K562 (cell line): ENCODE measurements at regions not wholly inside any gene's neighbourhood (a gene's known extent, or its start where the extent isn't known, plus 50 kb on each side); places are given as distances from the start of the nearest gene placed in this dataset.

Experiments
- ATAC-seq: fragments of 200-7000 bp; cut with Tn5 transposase; 3 replicates; pipeline ENCODE4 v1.9.1; 2020; ENCODE audit warnings: moderate library complexity
- BruUV-seq: library from RNA; stranded (reverse); fragments of 400-500 nt; replicated peaks from 2 replicates; lab custom pipeline; 2021; lab: Mats Ljungman, UMichigan
- CTCF ChIA-PET: fragments of 300-600 bp; formaldehyde crosslinking; extraction: SDS; loops from one replicate; lab custom pipeline; 2021; ENCODE audit warnings: low intra/inter-chr PET ratio; lab: Yijun Ruan, JAX
- POLR2A ChIA-PET: fragments of 300-600, 350-650 bp; sonication (Branson Sonifier 250); formaldehyde crosslinking; extraction: SDS; loops from one replicate; lab custom pipeline; 2021; ENCODE audit warnings: antibody characterized with exemption, inconsistent platforms; lab: Yijun Ruan, JAX
- DNase-seq, 4 experiments: peaks; one replicate each; pipeline versions ENCODE4 v3.0.0 to v3.0.0-alpha.2; 2011 to 2018; ENCODE audit warnings: low spot score in 3 of 4, mixed read lengths in 3 of 4; ENCODE audit errors: extremely low read depth in 1 of 4
- FAIRE-seq: peaks from 2 replicates; lab custom pipeline; 2011; peaks lifted over from hg19 to GRCh38; lab: Jason Lieb, UNC
- H2AFZ ChIP-seq: 2 replicates; pipeline ENCODE4 v1.6.0; 2011; ENCODE audit warnings: low read depth, low read length, control low read depth, inconsistent platforms
- H3K27ac ChIP-seq: fragments of 200-600 bp; 3 replicates; pipeline ENCODE4 v1.8.0; 2011; ENCODE audit warnings: low read depth, mild to moderate bottlenecking, control low read depth, inconsistent platforms, low read length, moderate library complexity, mixed read lengths; ENCODE audit errors: extremely low read depth
- H3K27me3 ChIP-seq, 2 experiments: fragments of 300-600 bp in 1 of 2; 2 replicates in 1 of 2; 3 replicates in 1 of 2; pipeline versions ENCODE4 v1.6.0 to v1.8.0; 2011; ENCODE audit warnings: inconsistent platforms in 2 of 2, low read length in 2 of 2, mild to moderate bottlenecking in 1 of 2, mixed read lengths in 1 of 2, moderate library complexity in 1 of 2; ENCODE audit not compliant: control insufficient read depth in 2 of 2, insufficient read depth in 2 of 2
- H3K36me3 ChIP-seq: fragments of 300-600 bp; 3 replicates; pipeline ENCODE4 v1.8.0; 2011; ENCODE audit warnings: mild to moderate bottlenecking, low read length, inconsistent platforms; ENCODE audit not compliant: control insufficient read depth, insufficient read depth
- H3K4me1 ChIP-seq, 2 experiments: fragments of 200-600 bp in 1 of 2; replicated peaks in 1 of 2; 2 replicates in 1 of 2; 3 replicates in 1 of 2; pipeline versions ENCODE4 v1.5.1 to v1.8.0; 2011; ENCODE audit warnings: inconsistent platforms in 2 of 2, low read length in 2 of 2, mild to moderate bottlenecking in 1 of 2, mixed read lengths in 1 of 2, moderate library complexity in 1 of 2; ENCODE audit not compliant: control insufficient read depth in 2 of 2, insufficient read depth in 2 of 2
- H3K4me2 ChIP-seq: 2 replicates; pipeline ENCODE4 v1.6.1; 2011; ENCODE audit warnings: low read length, control low read depth, inconsistent platforms, mixed read lengths; ENCODE audit not compliant: insufficient read depth
- H3K4me3 ChIP-seq: fragments of 200-600 bp; sonication (generic), shearing (Covaris generic); 2 replicates; pipeline ENCODE4 v1.5.1; 2016; ENCODE audit warnings: control low read depth, inconsistent platforms
- H3K79me2 ChIP-seq: fragments of 200-600 bp; 3 replicates; pipeline ENCODE4 v1.8.0; 2011; ENCODE audit warnings: low read length, inconsistent platforms; ENCODE audit not compliant: control insufficient read depth, insufficient read depth
- H3K9ac ChIP-seq, 2 experiments: 2 replicates each; pipeline versions ENCODE4 v1.6.0 to v1.6.1; 2011; ENCODE audit warnings: low read depth in 2 of 2, low read length in 2 of 2, control low read depth in 1 of 2, inconsistent platforms in 1 of 2, mild to moderate bottlenecking in 1 of 2, mixed read lengths in 1 of 2; ENCODE audit not compliant: insufficient read depth in 1 of 2
- H3K9me1 ChIP-seq: one replicate; pipeline ENCODE4 v1.6.0; 2011; ENCODE audit warnings: inconsistent platforms, mild to moderate bottlenecking, low read length, moderate library complexity; ENCODE audit not compliant: control insufficient read depth, insufficient read depth
- H3K9me3 ChIP-seq: replicated peaks from 2 replicates; pipeline ENCODE4 v1.5.1; 2011; ENCODE audit warnings: low read depth, low read length, inconsistent platforms; ENCODE audit not compliant: control insufficient read depth, insufficient read depth
- H4K20me1 ChIP-seq: replicated peaks from 2 replicates; pipeline ENCODE4 v1.6.1; 2011; ENCODE audit warnings: low read length, inconsistent platforms, mixed read lengths; ENCODE audit not compliant: control insufficient read depth, insufficient read depth
- CAMTA2 ChIP-seq: fragments of 250-450 bp; sonication (Bioruptor Pico); conservative IDR thresholded peaks from 2 replicates; pipeline ENCODE4 v1.5.1; 2022
- ELF2 ChIP-seq: fragments of 250-450 bp; sonication (Bioruptor Pico); IDR thresholded peaks from 2 replicates; pipeline ENCODE4 v1.5.0; 2021; ENCODE audit warnings: mild to moderate bottlenecking
- FOXJ2 ChIP-seq: fragments of 200-800 bp; sonication (Bioruptor generic); IDR thresholded peaks from 2 replicates; pipeline ENCODE4 v1.6.1; 2016; ENCODE audit warnings: missing genetic modification characterization, missing compliant biosample characterization
- FOXK2 ChIP-seq, 2 experiments: fragments of 450-650 bp; IDR thresholded peaks in 1 of 2; conservative IDR thresholded peaks in 1 of 2; 2 replicates each; pipeline ENCODE4 v1.6.1; 2016; ENCODE audit warnings: low read depth in 2 of 2, mild to moderate bottlenecking in 1 of 2
- HDAC3 ChIP-seq: fragments of 450-650 bp; IDR thresholded peaks from 2 replicates; pipeline ENCODE4 v1.6.1; 2018; ENCODE audit warnings: borderline replicate concordance, mild to moderate bottlenecking, moderate library complexity; ENCODE audit not compliant: partially characterized antibody
- HDAC8 ChIP-seq: fragments of 450-650 bp; IDR thresholded peaks from 2 replicates; pipeline ENCODE4 v1.6.1; 2016; ENCODE audit warnings: mild to moderate bottlenecking, missing genetic modification characterization, moderate library complexity, missing compliant biosample characterization
- NCOA6 ChIP-seq: fragments of 450-650 bp; IDR thresholded peaks from 2 replicates; pipeline ENCODE4 v1.6.1; 2017; ENCODE audit warnings: mild to moderate bottlenecking
- SMARCA4 ChIP-seq: fragments of 450-650 bp; IDR thresholded peaks from 2 replicates; pipeline ENCODE4 v1.6.1; 2016
- STAG1 ChIP-seq: sonication (generic); formaldehyde crosslinking; IDR thresholded peaks from 2 replicates; pipeline ENCODE4 v1.5.0; 2020; ENCODE audit warnings: missing genetic modification reagents, borderline replicate concordance
- ZBTB1 ChIP-seq: sonication (generic); formaldehyde crosslinking; IDR thresholded peaks from 2 replicates; pipeline ENCODE4 v1.8.1; 2023; ENCODE audit warnings: missing genetic modification reagents, low read depth, mild to moderate bottlenecking, borderline replicate concordance
- ZKSCAN8 ChIP-seq: fragments of 200-800 bp; sonication (Bioruptor generic); IDR thresholded peaks from 2 replicates; pipeline ENCODE4 v1.6.1; 2016; ENCODE audit warnings: missing genetic modification characterization, missing compliant biosample characterization
- ZNF146 ChIP-seq: IDR thresholded peaks from one replicate; pipeline ENCODE4 v1.6.1; 2018; ENCODE audit warnings: missing compliant biosample characterization; ENCODE audit not compliant: unreplicated experiment
- ZNF184 ChIP-seq: sonication (generic); formaldehyde crosslinking; IDR thresholded peaks from 2 replicates; pipeline ENCODE4 v1.5.0; 2020; ENCODE audit warnings: missing genetic modification reagents
- ZNF589 ChIP-seq: fragments of 200-800 bp; sonication (Bioruptor generic); IDR thresholded peaks from 2 replicates; pipeline ENCODE4 v1.6.1; 2016; ENCODE audit warnings: low read depth, missing genetic modification characterization, missing compliant biosample characterization
- WGBS: fragments of 100-300 bp; shearing (Covaris generic); methylation state at CpG from one replicate; pipeline ENCODE4 v1.1.6; 2016; ENCODE audit warnings: low coverage, mixed read lengths; ENCODE audit not compliant: insufficient coverage; ENCODE audit errors: missing lambda C conversion rate; 5-methylcytosine and 5-hydroxymethylcytosine counted together
- in situ Hi-C: fragments of 300-500 bp; cut with MboI; formaldehyde crosslinking; loops from 4 replicates; pipeline ENCODE4 v1.15.0; 2018; ENCODE audit warnings: inconsistent platforms, mixed read lengths
- intact Hi-C: fragments of 100-400 bp; cut with micrococcal nuclease; formaldehyde crosslinking; loops from 2 replicates; pipeline ENCODE4 v1.14.2; 2022
- TF ChIP-seq, protein P1 (sequence below): fragments of 250-450 bp; sonication (Bioruptor Pico); IDR thresholded peaks from 2 replicates; pipeline ENCODE4 v1.5.1; 2021; ENCODE audit warnings: mild to moderate bottlenecking
- TF ChIP-seq, protein P2 (sequence below): fragments of 450-650 bp; conservative IDR thresholded peaks from 2 replicates; pipeline ENCODE4 v1.6.1; 2016; ENCODE audit warnings: missing genetic modification characterization, low read depth, mild to moderate bottlenecking, missing compliant biosample characterization, moderate library complexity
- TF ChIP-seq, protein P3 (sequence below): sonication (generic); formaldehyde crosslinking; IDR thresholded peaks from 2 replicates; pipeline ENCODE4 v1.5.0; 2020; ENCODE audit warnings: missing genetic modification reagents

- Histone ChIP-seq H3K9me3 (no peaks in the 10 kb centered on the region), H3K4me3 (no peak overlapping the region), H3K4me1 (peaks cover 30 to 64% of the 10 kb centered on the region in 2 experiments), H3K79me2 (peaks cover 10% of the 10 kb centered on the region; the same call in 1 of the 3 replicates), H3K27ac (peak overlapping the region; percentile 96), H3K9me1 (no peaks in the 10 kb centered on the region), H4K20me1 (no peaks in the 10 kb centered on the region), H2AFZ (peak overlapping the region; percentile 18), H3K27me3 (no peaks in the 10 kb centered on the region), H3K4me2 (peak overlapping the region; percentile 61), H3K9ac (peak overlapping the region in 1 of 2 experiments; percentile 72; a peak in 2 of 4 replicates), H3K36me3 (no peaks in the 10 kb centered on the region)
- peak; percentile 8 for ATAC-seq
- in situ Hi-C loops = loop anchor here (25.0 kb wide), 1 partner anchor 336 kb away; the partner anchor contains the start of gene STXBP5
- FAIRE-seq = no peak
- no peak for DNase-seq
- POLR2A ChIA-PET = interaction anchor here (1.1 to 3.9 kb wide), 3 partner anchors 10 to 21 kb away, joined by 4 to 13 read pairs (median 10); no protein-coding TSS in a partner anchor
- 6% methylated on average over 4 of the region's 4 CpGs for WGBS
- CTCF ChIA-PET = no interaction called here
- no TSS peak for BruUV-seq
- intact Hi-C loops = loop anchor here (1.0 to 2.0 kb wide), 5 partner anchors 8 to 327 kb away; no protein-coding TSS in a partner anchor
- TF ChIP-seq, protein P1, sequence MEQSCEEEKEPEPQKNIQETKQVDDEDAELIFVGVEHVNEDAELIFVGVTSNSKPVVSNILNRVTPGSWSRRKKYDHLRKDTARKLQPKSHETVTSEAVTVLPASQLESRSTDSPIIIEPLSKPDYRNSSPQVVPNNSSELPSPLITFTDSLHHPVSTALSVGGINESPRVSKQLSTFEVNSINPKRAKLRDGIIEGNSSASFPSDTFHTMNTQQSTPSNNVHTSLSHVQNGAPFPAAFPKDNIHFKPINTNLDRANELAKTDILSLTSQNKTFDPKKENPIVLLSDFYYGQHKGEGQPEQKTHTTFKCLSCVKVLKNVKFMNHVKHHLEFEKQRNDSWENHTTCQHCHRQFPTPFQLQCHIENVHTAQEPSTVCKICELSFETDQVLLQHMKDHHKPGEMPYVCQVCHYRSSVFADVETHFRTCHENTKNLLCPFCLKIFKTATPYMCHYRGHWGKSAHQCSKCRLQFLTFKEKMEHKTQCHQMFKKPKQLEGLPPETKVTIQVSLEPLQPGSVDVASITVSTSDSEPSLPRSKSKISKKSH (CRISPR knock-in tag) = peak; percentile 69; the same call in 1 of the 2 replicates
- TF ChIP-seq SMARCA4 (no peak), FOXJ2 (tag) (no peak), FOXK2 (conservative IDR thresholded peaks at IDR 0.05 in 1 of 2, IDR thresholded peaks at IDR 0.05 in 1 of 2; ENCODE audit: low read depth in 2 of 2) (no peak), ZNF146 (no peak), ELF2 (CRISPR knock-in tag) (peak; percentile 81), NCOA6 (0 out of 2 replicates have a peak, but pooled peaks have one; percentile 24), HDAC8 (tag) (0 out of 2 replicates have a peak, but pooled peaks have one; percentile 20), ZNF184 (CRISPR knock-in tag) (no peak), CAMTA2 (CRISPR knock-in tag) (0 out of 2 replicates have a peak, but pooled peaks have one; percentile 76), ZKSCAN8 (CRISPR knock-in tag) (peak; percentile 70; the same call in 1 of the 2 replicates), ZNF589 (CRISPR knock-in tag) (peak; percentile 30; the same call in 1 of the 2 replicates), ZBTB1 (CRISPR knock-in tag) (no peak), HDAC3 (no peak), STAG1 (no peak)
- TF ChIP-seq, protein P2, sequence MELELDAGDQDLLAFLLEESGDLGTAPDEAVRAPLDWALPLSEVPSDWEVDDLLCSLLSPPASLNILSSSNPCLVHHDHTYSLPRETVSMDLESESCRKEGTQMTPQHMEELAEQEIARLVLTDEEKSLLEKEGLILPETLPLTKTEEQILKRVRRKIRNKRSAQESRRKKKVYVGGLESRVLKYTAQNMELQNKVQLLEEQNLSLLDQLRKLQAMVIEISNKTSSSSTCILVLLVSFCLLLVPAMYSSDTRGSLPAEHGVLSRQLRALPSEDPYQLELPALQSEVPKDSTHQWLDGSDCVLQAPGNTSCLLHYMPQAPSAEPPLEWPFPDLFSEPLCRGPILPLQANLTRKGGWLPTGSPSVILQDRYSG (tag) = no peak
- TF ChIP-seq, protein P3, sequence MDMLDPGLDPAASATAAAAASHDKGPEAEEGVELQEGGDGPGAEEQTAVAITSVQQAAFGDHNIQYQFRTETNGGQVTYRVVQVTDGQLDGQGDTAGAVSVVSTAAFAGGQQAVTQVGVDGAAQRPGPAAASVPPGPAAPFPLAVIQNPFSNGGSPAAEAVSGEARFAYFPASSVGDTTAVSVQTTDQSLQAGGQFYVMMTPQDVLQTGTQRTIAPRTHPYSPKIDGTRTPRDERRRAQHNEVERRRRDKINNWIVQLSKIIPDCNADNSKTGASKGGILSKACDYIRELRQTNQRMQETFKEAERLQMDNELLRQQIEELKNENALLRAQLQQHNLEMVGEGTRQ = no peak
Observed at GRCh38 chr6:146875927-146876270, 277.1 kb downstream of the ADGB start.
